Activated T-helper 17 cell treated with anti-CD3 and anti-CD28 coated beads, Interleukin-2, amount 50 U/mL, for 72 hours (primary cell): ENCODE measurements at regions not wholly inside any gene's neighbourhood (a gene's known extent, or its start where the extent isn't known, plus 50 kb on each side); places are given as distances from the start of the nearest gene placed in this dataset.
"Not testable (repeated sequence)": the region's sequence is repeated elsewhere in the genome, so short reads cannot be mapped to it uniquely, and the experiment has no call there.

Experiments
- ATAC-seq: fragments of 150-1000 bp; cut with Tn5 transposase; replicated peaks from 2 replicates; pipeline ENCODE4 v1.10.0; 2021; ENCODE audit warnings: mild to moderate bottlenecking, moderate library complexity
- H3K27ac Mint-ChIP-seq: one replicate; pipeline ENCODE4 v1.8.0; 2022; ENCODE audit warnings: mixed read lengths
- H3K27me3 Mint-ChIP-seq: one replicate; pipeline ENCODE4 v1.8.0; 2022; ENCODE audit warnings: mixed read lengths
- H3K36me3 Mint-ChIP-seq: one replicate; pipeline ENCODE4 v1.8.0; 2022; ENCODE audit warnings: low read depth, mild to moderate bottlenecking, mixed read lengths
- H3K4me1 Mint-ChIP-seq: one replicate; pipeline ENCODE4 v1.8.0; 2022; ENCODE audit warnings: mixed read lengths
- H3K4me3 Mint-ChIP-seq: one replicate; pipeline ENCODE4 v1.8.0; 2022; ENCODE audit warnings: mild to moderate bottlenecking, mixed read lengths
- H3K9me3 Mint-ChIP-seq: one replicate; pipeline ENCODE4 v1.8.0; 2022; ENCODE audit warnings: mixed read lengths

DNA sequence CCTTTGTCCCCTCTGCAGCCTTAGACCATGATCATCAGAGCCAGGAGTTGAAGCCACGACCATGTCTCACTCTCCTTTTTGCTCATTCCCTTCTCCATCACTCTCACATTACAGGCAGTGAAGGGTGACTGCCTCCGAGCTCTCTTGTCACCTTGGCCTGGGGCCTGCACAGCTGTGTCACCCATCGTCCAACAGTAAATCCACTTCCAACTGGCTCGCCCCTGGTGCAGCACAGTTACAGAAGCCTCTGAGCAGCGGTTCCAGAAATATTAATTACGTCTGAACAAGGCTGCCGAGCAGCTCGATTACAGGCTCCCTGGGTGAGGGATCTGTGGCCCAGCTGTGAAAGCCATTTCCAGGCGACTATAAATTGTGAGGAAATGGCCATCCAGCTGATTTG lies 528.2 kb downstream of the NR2F2 start:
- Mint-ChIP-seq H3K4me3 (no peak overlapping the region), H3K4me1 (no peaks in the 10 kb centered on the region), H3K36me3 (no peaks in the 10 kb centered on the region), H3K27ac (no peak overlapping the region), H3K27me3 (no peaks in the 10 kb centered on the region), H3K9me3 (peaks cover 20% of the 10 kb centered on the region)
- ATAC-seq: no peak

DNA sequence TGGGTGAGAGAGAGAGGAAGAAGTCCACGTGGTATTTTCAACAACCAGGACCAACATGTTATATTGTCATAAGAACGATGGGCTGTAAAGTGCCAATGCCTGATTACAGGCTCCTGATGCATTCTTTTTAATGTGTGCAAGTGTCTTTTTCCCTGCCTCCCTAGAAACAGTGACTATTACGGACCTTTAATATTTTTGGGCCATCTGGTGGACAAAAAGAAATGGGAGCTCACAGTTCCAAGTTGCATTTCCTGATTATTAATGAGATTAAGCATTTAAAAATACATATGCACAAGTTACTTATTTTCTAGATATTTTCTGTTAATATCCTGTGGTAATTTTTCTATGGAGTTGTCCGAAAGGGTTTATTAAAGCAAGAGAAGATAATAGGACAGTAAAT lies 530.2 kb downstream of the NR2F2 start:
- no peaks in the 10 kb centered on the region for H3K36me3 Mint-ChIP-seq
- no peak overlapping the region for H3K4me3 Mint-ChIP-seq
- H3K4me1 Mint-ChIP-seq: no peaks in the 10 kb centered on the region
- H3K9me3 Mint-ChIP-seq: peaks cover 11% of the 10 kb centered on the region
- no peaks in the 10 kb centered on the region for H3K27me3 Mint-ChIP-seq
- no peak for ATAC-seq
- H3K27ac Mint-ChIP-seq: no peak overlapping the region

DNA sequence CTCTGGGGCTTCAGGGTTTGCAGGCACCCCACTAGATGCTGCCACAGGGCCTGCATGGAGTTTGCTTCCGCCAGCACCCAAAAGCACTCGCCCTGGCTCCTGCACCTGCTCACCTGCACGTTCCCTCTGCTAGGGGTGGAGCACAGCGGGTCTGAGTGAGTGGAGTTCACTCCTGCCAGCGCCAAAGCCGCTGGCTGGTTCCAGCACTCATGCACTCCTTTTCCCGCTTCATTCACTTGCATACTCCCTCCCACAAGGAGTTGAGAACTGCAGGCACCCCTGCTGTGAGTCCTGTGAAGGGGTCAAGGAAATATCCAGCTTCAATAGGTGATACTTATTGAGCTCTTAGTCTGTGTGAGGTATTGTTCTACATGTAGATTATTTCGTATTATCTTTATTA lies 537.5 kb downstream of the NR2F2 start:
- Mint-ChIP-seq H3K4me3 (no peak overlapping the region), H3K27me3 (no peaks in the 10 kb centered on the region), H3K4me1 (no peaks in the 10 kb centered on the region), H3K9me3 (peaks cover 4% of the 10 kb centered on the region), H3K27ac (no peak overlapping the region), H3K36me3 (no peaks in the 10 kb centered on the region)
- no peak for ATAC-seq

DNA sequence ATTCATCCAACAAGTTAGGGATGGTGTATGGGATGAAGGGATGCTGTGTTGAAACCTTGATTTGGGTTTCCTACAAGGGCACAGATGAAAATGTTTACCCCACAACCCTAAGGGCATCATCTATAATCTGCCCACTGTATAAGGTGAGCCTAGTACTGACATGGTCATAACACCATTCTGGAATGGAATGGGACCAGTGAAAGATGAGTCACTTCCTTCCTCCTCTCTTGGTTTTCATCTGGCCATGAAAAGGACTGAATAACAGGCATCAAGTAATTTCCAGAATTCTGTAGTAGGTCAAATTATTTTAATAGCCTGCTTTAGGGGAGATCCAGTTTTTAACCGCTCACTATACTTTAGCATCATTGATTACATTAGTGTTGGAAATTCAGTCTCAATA lies 538.6 kb downstream of the NR2F2 start:
- Mint-ChIP-seq H3K27ac (no peak overlapping the region), H3K4me1 (no peaks in the 10 kb centered on the region), H3K4me3 (no peak overlapping the region), H3K27me3 (no peaks in the 10 kb centered on the region), H3K36me3 (no peaks in the 10 kb centered on the region), H3K9me3 (peaks cover 4% of the 10 kb centered on the region)
- ATAC-seq: no peak

DNA sequence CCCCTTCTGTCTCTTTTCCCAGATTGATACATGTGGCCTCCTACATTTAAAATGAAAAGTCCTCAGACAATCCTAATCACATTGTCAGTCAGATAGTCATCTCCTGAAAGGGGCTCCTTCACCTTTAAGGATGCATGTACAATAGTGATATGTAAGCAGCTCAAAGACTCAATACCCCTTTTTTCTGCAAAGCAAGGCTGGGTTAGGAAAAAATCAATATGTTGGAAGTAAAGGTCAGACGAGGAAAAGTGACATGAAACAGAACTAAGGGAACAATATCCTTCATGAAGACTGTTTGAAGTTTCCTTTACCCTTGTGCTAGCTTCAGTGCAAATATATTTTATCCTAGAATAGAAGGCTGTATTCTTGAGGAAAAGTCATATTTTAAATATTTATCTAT lies 539.3 kb downstream of the NR2F2 start:
- H3K4me1 Mint-ChIP-seq: no peaks in the 10 kb centered on the region
- no peaks in the 10 kb centered on the region for H3K27me3 Mint-ChIP-seq
- no peak overlapping the region for H3K4me3 Mint-ChIP-seq
- peaks cover 4% of the 10 kb centered on the region for H3K9me3 Mint-ChIP-seq
- ATAC-seq: no peak
- no peaks in the 10 kb centered on the region for H3K36me3 Mint-ChIP-seq
- no peak overlapping the region for H3K27ac Mint-ChIP-seq

DNA sequence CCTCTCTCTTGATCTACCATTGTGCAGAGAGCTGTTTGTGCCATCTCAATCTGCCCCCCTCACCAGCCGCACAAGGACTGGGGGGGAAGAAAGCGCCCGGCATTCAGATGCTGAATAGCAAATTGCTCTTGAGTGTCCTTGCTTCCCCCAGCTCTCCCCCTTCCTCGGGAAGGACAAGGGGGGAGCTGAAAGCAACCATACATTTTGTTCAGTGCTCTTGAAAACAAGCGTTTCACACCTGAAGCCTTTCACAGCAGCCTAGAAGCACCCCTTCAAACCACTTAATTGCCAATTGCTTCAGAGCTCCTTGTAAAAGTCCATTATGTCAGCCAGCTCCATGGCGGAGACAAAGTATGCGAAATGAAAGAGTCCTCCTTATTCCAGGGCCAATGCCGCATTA lies 540.1 kb downstream of the NR2F2 start:
- no peaks in the 10 kb centered on the region for H3K27me3 Mint-ChIP-seq
- no peak overlapping the region for H3K27ac Mint-ChIP-seq
- H3K36me3 Mint-ChIP-seq: no peaks in the 10 kb centered on the region
- no peak overlapping the region for H3K4me3 Mint-ChIP-seq
- ATAC-seq: no peak
- peaks cover 4% of the 10 kb centered on the region for H3K9me3 Mint-ChIP-seq
- H3K4me1 Mint-ChIP-seq: no peaks in the 10 kb centered on the region

DNA sequence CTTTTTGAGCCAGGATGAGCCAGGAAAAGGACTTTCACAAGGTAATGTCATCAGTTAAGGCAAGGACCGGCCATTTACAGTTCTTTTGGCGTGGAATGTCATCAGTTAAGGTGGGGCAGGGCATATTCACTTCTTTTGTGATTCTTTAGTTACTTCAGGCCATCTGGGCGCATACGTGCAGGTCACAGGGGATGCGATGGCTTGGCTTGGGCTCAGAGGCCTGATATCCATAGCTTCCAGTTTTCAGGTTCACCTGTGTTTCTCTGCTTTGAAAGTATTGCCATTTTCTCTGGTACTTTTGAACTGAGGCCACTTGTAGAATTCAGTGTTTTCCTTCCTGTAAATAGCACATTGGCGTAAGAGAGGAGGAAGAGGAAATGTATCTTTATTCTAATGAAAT lies 546.9 kb downstream of the NR2F2 start:
- not testable (repeated sequence) for H3K4me1 Mint-ChIP-seq, H3K27ac Mint-ChIP-seq, H3K27me3 Mint-ChIP-seq, H3K9me3 Mint-ChIP-seq, ATAC-seq, H3K36me3 Mint-ChIP-seq, H3K4me3 Mint-ChIP-seq

DNA sequence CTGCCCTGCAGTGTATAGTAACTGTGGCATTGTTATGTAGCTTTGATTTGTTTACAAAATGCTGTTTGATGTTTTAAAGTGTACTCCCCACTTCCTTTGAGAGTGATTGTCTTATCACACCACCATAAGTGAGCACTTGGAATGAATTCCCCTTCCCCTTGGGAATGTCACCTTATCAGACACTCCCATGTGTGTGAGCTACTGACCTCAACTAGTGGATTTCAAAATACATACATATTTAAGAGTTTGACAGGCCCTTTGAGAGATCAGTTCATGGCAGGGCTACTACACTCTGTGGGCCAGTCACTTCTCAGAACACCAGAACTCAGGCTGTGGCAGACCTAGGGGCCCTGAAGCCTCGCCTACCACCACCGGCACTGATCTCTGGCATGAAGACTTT lies 547.6 kb downstream of the NR2F2 start:
- Mint-ChIP-seq H3K27ac (no peak overlapping the region), H3K27me3 (no peaks in the 10 kb centered on the region), H3K4me1 (no peaks in the 10 kb centered on the region), H3K9me3 (no peaks in the 10 kb centered on the region), H3K36me3 (no peaks in the 10 kb centered on the region), H3K4me3 (no peak overlapping the region)
- ATAC-seq: no peak

DNA sequence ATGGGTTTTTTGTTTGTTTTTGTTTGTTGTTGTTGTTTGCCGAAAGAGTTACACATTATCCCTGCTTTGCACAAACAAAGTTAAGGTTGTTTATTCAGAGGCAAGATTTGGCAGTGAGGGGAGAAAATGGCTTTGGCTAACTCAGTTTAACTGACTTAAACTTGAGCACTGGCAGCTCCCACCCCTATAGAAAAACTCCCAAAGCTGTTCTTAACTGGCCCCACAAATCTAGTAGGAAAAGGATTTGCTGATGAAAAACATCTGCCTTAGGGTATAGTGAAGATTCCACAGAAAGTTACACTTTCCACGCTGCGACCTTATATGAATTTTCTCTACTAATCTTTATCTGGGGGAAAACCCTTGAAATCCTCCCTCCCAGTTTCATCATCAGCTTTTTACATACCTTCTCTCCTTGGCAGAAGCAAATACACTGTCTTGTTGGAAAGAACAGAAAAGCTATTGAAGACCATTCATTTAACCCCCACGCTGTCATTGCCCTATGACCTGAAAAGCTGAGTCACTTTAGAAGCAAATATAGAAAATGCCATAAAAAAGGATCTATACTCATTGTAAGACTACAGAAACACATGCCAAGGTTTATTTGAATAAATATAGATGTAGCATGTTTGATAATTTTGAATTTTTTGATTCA lies 551.7 kb downstream of the NR2F2 start:
- H3K27ac Mint-ChIP-seq: no peak overlapping the region
- ATAC-seq: no peak
- peaks cover 6% of the 10 kb centered on the region for H3K9me3 Mint-ChIP-seq
- no peaks in the 10 kb centered on the region for H3K4me1 Mint-ChIP-seq
- no peak overlapping the region for H3K4me3 Mint-ChIP-seq
- H3K27me3 Mint-ChIP-seq: no peaks in the 10 kb centered on the region
- no peaks in the 10 kb centered on the region for H3K36me3 Mint-ChIP-seq

DNA sequence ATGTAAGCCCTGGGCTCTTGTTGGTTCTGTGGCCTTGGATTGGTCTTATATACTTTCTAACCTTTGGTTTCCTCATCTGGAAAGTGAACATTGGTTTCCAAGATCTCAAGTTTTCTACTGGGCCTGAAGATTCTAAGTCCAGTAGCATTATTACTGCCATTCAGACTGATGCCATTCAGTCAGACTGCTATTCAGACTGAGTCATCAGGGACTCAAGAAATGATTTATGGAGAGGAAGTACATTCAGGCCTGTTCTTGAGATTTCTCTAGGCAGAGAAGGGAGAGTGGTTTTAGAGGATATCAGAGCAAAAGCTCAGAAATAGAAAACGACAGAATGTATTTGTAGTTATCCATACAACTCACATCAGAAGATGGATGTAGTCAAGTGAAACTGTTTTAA lies 557.2 kb downstream of the NR2F2 start:
- Mint-ChIP-seq H3K36me3 (no peaks in the 10 kb centered on the region), H3K4me1 (peaks cover 10% of the 10 kb centered on the region), H3K9me3 (peaks cover 9% of the 10 kb centered on the region), H3K27ac (no peak overlapping the region), H3K4me3 (no peak overlapping the region), H3K27me3 (no peaks in the 10 kb centered on the region)
- ATAC-seq: no peak

DNA sequence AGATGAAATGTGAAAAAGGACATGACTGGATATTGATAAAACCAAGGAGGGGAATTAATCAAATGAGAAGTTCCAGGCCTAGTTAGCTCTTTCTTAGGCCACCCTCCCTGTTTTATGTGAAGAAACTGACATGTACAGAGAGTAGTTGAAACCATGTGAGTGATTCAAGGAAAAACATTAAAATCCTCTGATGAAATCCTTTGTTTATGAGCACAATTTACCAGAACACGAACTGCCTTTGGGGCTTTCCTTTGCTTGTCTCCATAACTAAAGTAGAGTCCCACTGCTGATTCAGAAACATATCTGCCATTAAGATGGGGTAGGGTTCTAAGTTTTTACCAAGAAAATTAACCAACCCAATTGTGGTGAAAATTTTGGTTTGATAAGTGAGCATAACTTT lies 558.3 kb downstream of the NR2F2 start:
- no peaks in the 10 kb centered on the region for H3K27me3 Mint-ChIP-seq
- peaks cover 9% of the 10 kb centered on the region for H3K9me3 Mint-ChIP-seq
- H3K27ac Mint-ChIP-seq: no peak overlapping the region
- H3K36me3 Mint-ChIP-seq: no peaks in the 10 kb centered on the region
- ATAC-seq: no peak
- peaks cover 10% of the 10 kb centered on the region for H3K4me1 Mint-ChIP-seq
- H3K4me3 Mint-ChIP-seq: peak overlapping the region; percentile 43

DNA sequence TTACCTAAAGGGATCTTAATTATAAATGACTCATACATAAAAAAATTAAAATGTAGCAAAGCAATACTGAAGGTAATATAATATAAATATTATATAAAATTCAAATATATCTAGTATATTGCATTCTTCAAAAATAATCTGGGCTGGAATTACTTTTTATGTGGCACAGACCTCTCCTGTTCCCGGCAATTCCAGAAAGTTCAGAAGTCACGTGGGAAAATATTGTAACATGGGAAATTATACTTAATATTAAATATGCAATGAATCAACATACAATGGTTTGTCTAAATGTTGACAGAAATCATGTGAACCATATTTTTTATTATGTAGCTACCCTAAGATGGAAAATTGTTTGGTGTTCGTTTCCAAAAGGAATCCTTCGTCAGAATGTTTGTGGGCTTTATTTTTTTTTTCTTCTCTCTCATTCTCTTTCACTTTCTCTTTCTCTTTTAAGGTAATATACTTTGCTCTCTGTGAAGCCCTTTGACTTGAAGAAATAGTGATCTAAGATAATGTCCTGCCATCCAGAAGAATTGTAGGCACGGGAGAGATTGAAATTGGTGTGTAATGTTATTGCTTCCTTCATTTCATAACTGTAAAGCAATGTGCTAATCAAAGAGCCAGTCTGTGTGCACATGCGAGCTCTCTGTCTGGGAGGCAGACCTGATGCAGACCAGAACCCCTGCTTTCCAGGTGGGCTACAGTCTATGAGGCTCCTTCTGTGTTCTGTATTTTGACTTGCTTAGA lies 559.4 kb downstream of the NR2F2 start:
- H3K4me1 Mint-ChIP-seq: peaks cover 10% of the 10 kb centered on the region
- H3K9me3 Mint-ChIP-seq: peaks cover 9% of the 10 kb centered on the region
- no peaks in the 10 kb centered on the region for H3K27me3 Mint-ChIP-seq
- no peaks in the 10 kb centered on the region for H3K36me3 Mint-ChIP-seq
- peak overlapping the region; percentile 75 for H3K27ac Mint-ChIP-seq
- H3K4me3 Mint-ChIP-seq: peak overlapping the region; percentile 77
- no peak for ATAC-seq

DNA sequence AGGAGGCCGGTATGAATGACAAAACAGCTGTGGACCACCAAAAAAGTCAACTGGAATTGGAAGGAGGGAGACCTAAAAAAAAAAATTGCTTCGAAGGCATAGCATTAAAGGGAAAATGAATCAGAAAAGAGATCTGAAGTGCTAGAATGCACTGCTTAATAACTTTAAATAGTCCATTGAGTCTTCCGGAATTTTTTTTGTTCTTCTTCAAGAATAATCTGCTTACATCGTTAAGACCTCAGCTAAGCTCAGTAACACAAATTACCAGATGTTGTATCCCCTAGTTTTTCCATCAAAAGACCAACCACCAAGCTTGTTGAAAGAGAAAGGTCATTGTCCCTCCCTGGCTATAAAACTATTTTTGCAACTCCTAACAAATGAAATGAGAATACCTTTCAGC lies 560.5 kb downstream of the NR2F2 start:
- H3K27ac Mint-ChIP-seq: no peak overlapping the region
- H3K27me3 Mint-ChIP-seq: no peaks in the 10 kb centered on the region
- ATAC-seq: no peak
- H3K4me3 Mint-ChIP-seq: peak overlapping the region; percentile 77
- no peaks in the 10 kb centered on the region for H3K36me3 Mint-ChIP-seq
- peaks cover 9% of the 10 kb centered on the region for H3K9me3 Mint-ChIP-seq
- H3K4me1 Mint-ChIP-seq: peaks cover 10% of the 10 kb centered on the region

DNA sequence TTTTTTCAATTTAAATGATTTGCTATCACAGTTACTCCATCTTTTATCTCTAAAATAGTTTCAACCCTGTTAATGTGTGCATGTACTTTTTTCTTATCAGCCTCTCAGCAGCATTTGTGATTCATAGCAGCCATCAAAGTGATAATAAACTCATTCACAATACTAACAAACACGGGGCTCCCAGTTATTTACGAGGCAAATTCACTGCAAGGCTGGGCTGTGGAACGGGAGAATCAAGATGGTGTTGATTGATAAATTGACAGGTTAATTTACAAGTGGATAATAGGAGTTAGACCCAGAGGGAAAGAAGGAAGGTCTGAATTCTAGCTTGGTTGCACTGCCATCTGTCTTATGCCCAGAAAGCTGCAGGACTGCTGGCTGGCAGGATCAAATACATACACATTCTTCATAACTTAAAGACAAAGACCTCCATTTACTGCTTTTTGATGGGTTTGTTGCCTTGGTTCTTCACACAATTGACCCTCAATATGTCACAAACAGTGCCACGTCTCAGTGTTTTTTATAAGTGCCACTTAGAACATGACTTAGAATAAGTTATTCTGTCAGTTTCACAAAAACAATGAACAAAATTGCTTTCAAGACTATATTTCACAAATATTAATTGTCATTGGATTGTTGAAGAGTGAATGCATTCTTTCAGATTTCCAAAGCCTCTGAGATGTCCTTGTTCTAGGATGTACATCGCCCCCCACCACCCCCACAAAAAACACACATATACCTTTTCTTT lies 562.8 kb downstream of the NR2F2 start:
- ATAC-seq: no peak

DNA sequence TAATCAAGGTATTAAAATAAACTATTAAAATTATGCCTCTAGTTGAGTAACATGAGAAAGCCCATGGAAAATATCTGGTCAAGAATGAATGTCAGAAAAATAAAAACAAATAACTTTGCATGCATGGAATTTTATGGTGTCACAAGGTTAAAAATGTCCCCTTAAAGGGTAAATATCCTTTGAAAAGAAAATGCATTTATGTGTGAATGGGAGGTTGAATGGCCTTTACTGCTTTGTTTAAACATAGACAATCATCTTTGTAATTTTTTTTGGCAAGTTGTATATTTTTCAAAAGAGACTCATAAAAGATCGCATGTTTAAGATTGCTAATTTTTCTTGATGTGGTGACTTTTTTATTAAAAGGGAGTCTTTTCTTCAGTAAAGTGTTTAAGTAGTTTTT lies 564.2 kb downstream of the NR2F2 start:
- Mint-ChIP-seq H3K4me1 (peaks cover 5% of the 10 kb centered on the region), H3K9me3 (no peaks in the 10 kb centered on the region), H3K36me3 (no peaks in the 10 kb centered on the region), H3K27ac (no peak overlapping the region), H3K27me3 (no peaks in the 10 kb centered on the region), H3K4me3 (no peak overlapping the region)
- ATAC-seq: no peak

More for the DNA sequence above, 562.8 kb downstream of the NR2F2 start:
- Mint-ChIP-seq H3K4me3 (no peak overlapping the region), H3K27ac (no peak overlapping the region), H3K4me1 (peaks cover 10% of the 10 kb centered on the region), H3K36me3 (no peaks in the 10 kb centered on the region), H3K27me3 (no peaks in the 10 kb centered on the region), H3K9me3 (peaks cover 3% of the 10 kb centered on the region)
